HG03565 (cell line): ENCODE measurements at regions not wholly inside any gene's neighbourhood (a gene's known extent, or its start where the extent isn't known, plus 50 kb on each side); places are given as distances from the start of the nearest gene placed in this dataset.
"Not testable (repeated sequence)": the region's sequence is repeated elsewhere in the genome, so short reads cannot be mapped to it uniquely, and the experiment has no call there.

Source experiments
- ATAC-seq: cut with Tn5 transposase; IDR thresholded peaks from one replicate; pipeline ENCODE4 v1.9.1; 2021; ENCODE audit warnings: mild to moderate bottlenecking, moderate library complexity; ENCODE audit not compliant: unreplicated experiment

- no peak for ATAC-seq
Observed at GRCh38 chr4:188992706-188993105, 853.5 kb downstream of the TRIML1 start.

- ATAC-seq = no peak
Observed at GRCh38 chr4:188993871-188994270, 854.6 kb downstream of the TRIML1 start.

- no peak for ATAC-seq
Observed at GRCh38 chr4:189001283-189001970, 862.2 kb downstream of the TRIML1 start.

GRCh38 chr4:189001971-189002450 is 862.8 kb downstream of the TRIML1 start:
- ATAC-seq = no peak

- no peak for ATAC-seq
Observed at GRCh38 chr4:189002475-189002874, 863.2 kb downstream of the TRIML1 start.

- ATAC-seq = not testable (repeated sequence)
Observed at GRCh38 chr4:189010452-189011217, 871.4 kb downstream of the TRIML1 start.

- ATAC-seq = no peak
Observed at GRCh38 chr4:189021831-189022230, 882.6 kb downstream of the TRIML1 start.

- no peak for ATAC-seq
Observed at GRCh38 chr4:189022440-189023035, 883.3 kb downstream of the TRIML1 start.

GRCh38 chr4:189029976-189030504 is 890.8 kb downstream of the TRIML1 start:
- no peak for ATAC-seq

- no peak for ATAC-seq
Observed at GRCh38 chr4:189032606-189033338, 893.5 kb downstream of the TRIML1 start.

GRCh38 chr4:189033801-189034347 is 894.6 kb downstream of the TRIML1 start:
- ATAC-seq = no peak

- no peak for ATAC-seq
Observed at GRCh38 chr4:189035091-189035490, 895.9 kb downstream of the TRIML1 start.

- no peak for ATAC-seq
Observed at GRCh38 chr4:189035654-189036053, 896.4 kb downstream of the TRIML1 start.

GRCh38 chr4:189036906-189037305 is 897.7 kb downstream of the TRIML1 start:
- ATAC-seq = no peak

GRCh38 chr4:189046642-189047041 is 894.0 kb upstream of the FRG1 start:
- ATAC-seq = no peak

- ATAC-seq = no peak
Observed at GRCh38 chr4:189048119-189048518, 892.6 kb upstream of the FRG1 start.

GRCh38 chr4:189049682-189050081 is 891.0 kb upstream of the FRG1 start:
- no peak for ATAC-seq

GRCh38 chr4:189050643-189051042 is 890.0 kb upstream of the FRG1 start:
- no peak for ATAC-seq

GRCh38 chr4:189053621-189054020 is 887.1 kb upstream of the FRG1 start:
- ATAC-seq = no peak

GRCh38 chr4:189060104-189060503 is 880.6 kb upstream of the FRG1 start:
- ATAC-seq = no peak
